MG63 (cell line): ENCODE measurements at regions not wholly inside any gene's neighbourhood (a gene's known extent, or its start where the extent isn't known, plus 50 kb on each side); places are given as distances from the start of the nearest gene placed in this dataset.

Experiments used
- DNase-seq: peaks from one replicate; pipeline ENCODE4 v3.0.0-alpha.2; 2020
- H3K27me3 ChIP-seq: fragments of 250-450 bp; sonication (Bioruptor Pico); 2 replicates; pipeline ENCODE4 v1.5.1; 2020; ENCODE audit warnings: mild to moderate bottlenecking, moderate library complexity
- H3K36me3 ChIP-seq: fragments of 250-450 bp; sonication (Bioruptor Pico); 2 replicates; pipeline ENCODE4 v1.5.1; 2020; ENCODE audit warnings: mild to moderate bottlenecking, moderate library complexity
- H3K4me3 ChIP-seq: fragments of 250-450 bp; sonication (Bioruptor Pico); 2 replicates; pipeline ENCODE4 v1.5.1; 2020; ENCODE audit warnings: mild to moderate bottlenecking, moderate library complexity
- H3K9me3 ChIP-seq: fragments of 250-450 bp; sonication (Bioruptor Pico); 2 replicates; pipeline ENCODE4 v1.5.1; 2020; ENCODE audit warnings: mild to moderate bottlenecking, moderate library complexity

GRCh38 chr22:48313175-48313830 lies 1514.4 kb downstream of the BRD1 start:
- H3K4me3 ChIP-seq = no peak overlapping the region
- no peak for DNase-seq
- H3K36me3 ChIP-seq = no peaks in the 10 kb centered on the region
- H3K27me3 ChIP-seq = no peaks in the 10 kb centered on the region
- H3K9me3 ChIP-seq = no peaks in the 10 kb centered on the region

- DNase-seq = no peak
- H3K36me3 ChIP-seq = no peaks in the 10 kb centered on the region
- no peaks in the 10 kb centered on the region for H3K9me3 ChIP-seq
- H3K4me3 ChIP-seq = no peak overlapping the region
- H3K27me3 ChIP-seq = no peaks in the 10 kb centered on the region
These were observed 1516.9 kb downstream of the BRD1 start for GRCh38 chr22:48310740-48311139.

- Histone ChIP-seq H3K36me3 (no peaks in the 10 kb centered on the region), H3K27me3 (no peaks in the 10 kb centered on the region), H3K9me3 (no peaks in the 10 kb centered on the region), H3K4me3 (no peak overlapping the region)
- no peak for DNase-seq
These were observed 1517.4 kb downstream of the BRD1 start for GRCh38 chr22:48310289-48310688.

GRCh38 chr22:48309836-48310235 lies 1517.8 kb downstream of the BRD1 start:
- no peaks in the 10 kb centered on the region for H3K9me3 ChIP-seq
- no peak overlapping the region for H3K4me3 ChIP-seq
- no peak for DNase-seq
- H3K27me3 ChIP-seq = no peaks in the 10 kb centered on the region
- H3K36me3 ChIP-seq = no peaks in the 10 kb centered on the region

GRCh38 chr22:48309115-48309705 lies 1518.5 kb downstream of the BRD1 start:
- DNase-seq = no peak
- Histone ChIP-seq H3K27me3 (no peaks in the 10 kb centered on the region), H3K4me3 (no peak overlapping the region), H3K9me3 (no peaks in the 10 kb centered on the region), H3K36me3 (no peaks in the 10 kb centered on the region)

GRCh38 chr22:48307931-48308330 lies 1519.7 kb downstream of the BRD1 start:
- Histone ChIP-seq H3K27me3 (no peaks in the 10 kb centered on the region), H3K36me3 (no peaks in the 10 kb centered on the region), H3K4me3 (no peak overlapping the region), H3K9me3 (no peaks in the 10 kb centered on the region)
- DNase-seq = no peak

- no peak for DNase-seq
- no peaks in the 10 kb centered on the region for H3K9me3 ChIP-seq
- H3K36me3 ChIP-seq = no peaks in the 10 kb centered on the region
These were observed 1520.7 kb downstream of the BRD1 start for GRCh38 chr22:48306785-48307510.

GRCh38 chr22:48306284-48306683 lies 1521.4 kb downstream of the BRD1 start:
- H3K9me3 ChIP-seq = no peaks in the 10 kb centered on the region
- no peaks in the 10 kb centered on the region for H3K36me3 ChIP-seq
- no peaks in the 10 kb centered on the region for H3K27me3 ChIP-seq
- DNase-seq = no peak
- no peak overlapping the region for H3K4me3 ChIP-seq

More at GRCh38 chr22:48306785-48307510, 1520.7 kb downstream of the BRD1 start:
- H3K4me3 ChIP-seq = no peak overlapping the region
- no peaks in the 10 kb centered on the region for H3K27me3 ChIP-seq

GRCh38 chr22:48305726-48306235 lies 1521.9 kb downstream of the BRD1 start:
- DNase-seq = no peak
- H3K4me3 ChIP-seq = no peak overlapping the region
- H3K36me3 ChIP-seq = no peaks in the 10 kb centered on the region
- H3K27me3 ChIP-seq = no peaks in the 10 kb centered on the region
- no peaks in the 10 kb centered on the region for H3K9me3 ChIP-seq

GRCh38 chr22:48303369-48303725 lies 1524.3 kb downstream of the BRD1 start:
- no peaks in the 10 kb centered on the region for H3K36me3 ChIP-seq
- no peaks in the 10 kb centered on the region for H3K9me3 ChIP-seq
- DNase-seq = no peak
- no peak overlapping the region for H3K4me3 ChIP-seq
- no peaks in the 10 kb centered on the region for H3K27me3 ChIP-seq

GRCh38 chr22:48302657-48303368 lies 1524.9 kb downstream of the BRD1 start:
- no peaks in the 10 kb centered on the region for H3K9me3 ChIP-seq
- H3K4me3 ChIP-seq = no peak overlapping the region
- no peaks in the 10 kb centered on the region for H3K36me3 ChIP-seq
- H3K27me3 ChIP-seq = no peaks in the 10 kb centered on the region
- DNase-seq = no peak

GRCh38 chr22:48301908-48302307 lies 1525.8 kb downstream of the BRD1 start:
- no peak for DNase-seq
- H3K9me3 ChIP-seq = no peaks in the 10 kb centered on the region

GRCh38 chr22:48301421-48301820 lies 1526.3 kb downstream of the BRD1 start:
- Histone ChIP-seq H3K27me3 (no peaks in the 10 kb centered on the region), H3K4me3 (no peak overlapping the region), H3K36me3 (no peaks in the 10 kb centered on the region), H3K9me3 (no peaks in the 10 kb centered on the region)
- no peak for DNase-seq

More at GRCh38 chr22:48301908-48302307, 1525.8 kb downstream of the BRD1 start:
- Histone ChIP-seq H3K4me3 (no peak overlapping the region), H3K36me3 (no peaks in the 10 kb centered on the region), H3K27me3 (no peaks in the 10 kb centered on the region)

GRCh38 chr22:48300877-48301276 lies 1526.8 kb downstream of the BRD1 start:
- no peak overlapping the region for H3K4me3 ChIP-seq
- H3K36me3 ChIP-seq = no peaks in the 10 kb centered on the region
- DNase-seq = no peak
- no peaks in the 10 kb centered on the region for H3K9me3 ChIP-seq
- H3K27me3 ChIP-seq = no peaks in the 10 kb centered on the region

GRCh38 chr22:48299801-48300200 lies 1527.9 kb downstream of the BRD1 start:
- no peaks in the 10 kb centered on the region for H3K36me3 ChIP-seq
- no peaks in the 10 kb centered on the region for H3K9me3 ChIP-seq
- DNase-seq = no peak
- H3K27me3 ChIP-seq = no peaks in the 10 kb centered on the region
- no peak overlapping the region for H3K4me3 ChIP-seq

GRCh38 chr22:48299124-48299523 lies 1528.5 kb downstream of the BRD1 start:
- no peaks in the 10 kb centered on the region for H3K36me3 ChIP-seq
- DNase-seq = no peak
- no peaks in the 10 kb centered on the region; the same call in 1 of the 2 replicates for H3K27me3 ChIP-seq
- H3K9me3 ChIP-seq = no peaks in the 10 kb centered on the region
- H3K4me3 ChIP-seq = no peak overlapping the region

GRCh38 chr22:48297296-48297695 lies 1530.4 kb downstream of the BRD1 start:
- DNase-seq = no peak
- Histone ChIP-seq H3K9me3 (no peaks in the 10 kb centered on the region), H3K36me3 (no peaks in the 10 kb centered on the region), H3K27me3 (no peaks in the 10 kb centered on the region; the same call in 1 of the 2 replicates), H3K4me3 (no peak overlapping the region)
